Progenitor cell of endocrine pancreas (in vitro differentiated cells): ENCODE measurements at regions not wholly inside any gene's neighbourhood (a gene's known extent, or its start where the extent isn't known, plus 50 kb on each side); places are given as distances from the start of the nearest gene placed in this dataset.

Experiments used
- DNase-seq: peaks from one replicate; pipeline ENCODE4 v3.0.0; 2021; ENCODE audit warnings: low spot score; ENCODE audit not compliant: unreplicated experiment
- H3K27ac Mint-ChIP-seq: 2 replicates; pipeline ENCODE4 v1.8.0; 2021; ENCODE audit warnings: mild to moderate bottlenecking, moderate library complexity, mixed read lengths
- H3K27me3 Mint-ChIP-seq: 2 replicates; pipeline ENCODE4 v1.8.0; 2021; ENCODE audit warnings: mixed read lengths
- H3K36me3 Mint-ChIP-seq: 2 replicates; pipeline ENCODE4 v1.8.0; 2022; ENCODE audit warnings: mixed read lengths; ENCODE audit not compliant: insufficient read depth
- H3K4me1 Mint-ChIP-seq: 2 replicates; pipeline ENCODE4 v1.8.0; 2021; ENCODE audit warnings: low read depth, mixed read lengths
- H3K4me3 Mint-ChIP-seq: 2 replicates; pipeline ENCODE4 v1.8.0; 2021; ENCODE audit warnings: low read depth, mild to moderate bottlenecking, moderate library complexity, mixed read lengths
- H3K9me3 Mint-ChIP-seq: 2 replicates; pipeline ENCODE4 v1.8.0; 2021; ENCODE audit warnings: low read depth, mixed read lengths
- TF ChIP-seq, protein P1 (sequence below): fragments of 200-600 bp; sonication (generic); IDR thresholded peaks from one replicate; pipeline ENCODE4 v1.5.0; 2021; ENCODE audit warnings: antibody characterized with exemption, mild to moderate bottlenecking; ENCODE audit not compliant: unreplicated experiment

DNA sequence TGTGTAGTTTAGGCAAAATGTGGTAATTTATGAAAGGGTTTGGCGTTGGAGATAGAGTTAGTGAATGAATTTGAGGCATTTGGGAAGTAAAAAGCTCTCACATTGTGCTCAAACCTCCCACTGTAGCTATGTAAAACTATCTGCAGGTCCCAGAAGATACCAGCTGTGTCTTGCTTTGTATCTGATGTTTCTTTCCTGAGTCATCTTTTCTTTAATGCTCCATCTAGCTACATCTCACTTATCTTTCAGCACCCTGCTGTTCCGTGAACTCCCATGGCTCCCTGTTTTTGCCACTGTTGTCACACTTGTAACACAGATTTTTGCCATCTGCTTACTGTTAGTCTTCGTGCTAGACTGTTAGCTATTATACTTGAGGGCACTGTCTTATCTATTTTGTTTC lies 253.1 kb downstream of the NPR3 start:
- Mint-ChIP-seq H3K4me1 (no peaks in the 10 kb centered on the region), H3K4me3 (no peak overlapping the region), H3K27me3 (no peaks in the 10 kb centered on the region), H3K27ac (no peak overlapping the region), H3K9me3 (no peaks in the 10 kb centered on the region), H3K36me3 (no peaks in the 10 kb centered on the region)
- DNase-seq = no peak
- TF ChIP-seq, protein P1, sequence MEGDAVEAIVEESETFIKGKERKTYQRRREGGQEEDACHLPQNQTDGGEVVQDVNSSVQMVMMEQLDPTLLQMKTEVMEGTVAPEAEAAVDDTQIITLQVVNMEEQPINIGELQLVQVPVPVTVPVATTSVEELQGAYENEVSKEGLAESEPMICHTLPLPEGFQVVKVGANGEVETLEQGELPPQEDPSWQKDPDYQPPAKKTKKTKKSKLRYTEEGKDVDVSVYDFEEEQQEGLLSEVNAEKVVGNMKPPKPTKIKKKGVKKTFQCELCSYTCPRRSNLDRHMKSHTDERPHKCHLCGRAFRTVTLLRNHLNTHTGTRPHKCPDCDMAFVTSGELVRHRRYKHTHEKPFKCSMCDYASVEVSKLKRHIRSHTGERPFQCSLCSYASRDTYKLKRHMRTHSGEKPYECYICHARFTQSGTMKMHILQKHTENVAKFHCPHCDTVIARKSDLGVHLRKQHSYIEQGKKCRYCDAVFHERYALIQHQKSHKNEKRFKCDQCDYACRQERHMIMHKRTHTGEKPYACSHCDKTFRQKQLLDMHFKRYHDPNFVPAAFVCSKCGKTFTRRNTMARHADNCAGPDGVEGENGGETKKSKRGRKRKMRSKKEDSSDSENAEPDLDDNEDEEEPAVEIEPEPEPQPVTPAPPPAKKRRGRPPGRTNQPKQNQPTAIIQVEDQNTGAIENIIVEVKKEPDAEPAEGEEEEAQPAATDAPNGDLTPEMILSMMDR = no peak

DNA sequence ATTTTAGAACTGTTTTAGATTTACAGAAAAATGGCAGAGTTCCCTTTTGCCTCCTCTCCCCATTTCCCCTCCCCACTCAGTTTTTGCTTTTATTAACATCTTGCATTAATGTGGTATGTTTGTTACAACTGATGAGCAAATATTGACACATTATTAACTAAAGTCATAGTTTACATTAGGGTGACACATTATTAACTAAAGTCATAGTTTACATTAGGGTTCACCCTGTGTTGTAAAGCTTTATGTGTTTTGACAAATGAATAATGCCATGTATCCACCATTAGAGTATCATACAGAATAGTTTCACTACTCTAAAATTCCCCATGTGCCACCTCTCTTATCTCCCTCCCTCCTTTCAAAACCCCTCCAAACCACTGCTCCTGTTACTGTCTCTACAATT lies 262.5 kb downstream of the NPR3 start:
- TF ChIP-seq, protein P1 = no peak
- Mint-ChIP-seq H3K27me3 (no peaks in the 10 kb centered on the region), H3K9me3 (peaks cover 3% of the 10 kb centered on the region), H3K4me3 (no peak overlapping the region), H3K4me1 (peaks cover 16% of the 10 kb centered on the region), H3K36me3 (no peaks in the 10 kb centered on the region), H3K27ac (no peak overlapping the region)
- no peak for DNase-seq

DNA sequence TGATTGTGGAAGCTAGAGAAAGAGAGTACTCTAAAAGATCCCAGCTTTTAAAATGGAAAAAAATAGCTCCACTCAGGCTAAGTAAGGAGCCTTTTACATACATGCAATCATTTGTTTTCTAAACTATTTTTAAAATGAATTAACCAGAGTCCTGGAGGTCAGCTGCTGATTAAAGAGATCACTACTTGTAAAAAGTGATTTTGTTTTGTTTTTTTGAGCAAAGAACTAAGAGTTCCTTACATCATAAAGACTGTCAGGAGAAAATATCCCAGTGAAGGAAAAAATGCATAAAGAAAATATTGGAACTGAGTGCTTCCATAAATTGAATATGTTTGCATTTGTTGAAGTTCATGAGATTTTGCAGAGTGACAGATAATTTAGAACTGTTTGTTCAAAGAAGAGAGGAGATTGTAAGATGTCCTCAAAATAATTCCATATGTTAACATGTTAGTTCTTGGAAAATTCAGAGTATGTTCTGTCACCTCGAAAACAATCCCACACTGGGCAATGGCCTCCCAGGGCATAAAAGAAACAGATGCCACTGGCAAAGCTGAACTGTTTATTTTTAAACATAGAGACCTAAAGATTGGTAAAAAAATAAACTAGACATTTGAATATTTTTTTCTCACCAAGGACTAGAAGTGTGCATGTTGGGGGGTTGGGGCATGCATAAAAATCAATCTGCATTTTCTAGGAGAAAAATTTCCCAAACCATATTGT lies 264.7 kb downstream of the NPR3 start:
- peaks cover 17% of the 10 kb centered on the region for H3K4me1 Mint-ChIP-seq
- DNase-seq = no peak
- H3K36me3 Mint-ChIP-seq = no peaks in the 10 kb centered on the region
- no peak overlapping the region for H3K4me3 Mint-ChIP-seq
- no peak overlapping the region for H3K27ac Mint-ChIP-seq
- TF ChIP-seq, protein P1 = no peak
- peaks cover 3% of the 10 kb centered on the region for H3K9me3 Mint-ChIP-seq
- H3K27me3 Mint-ChIP-seq = no peaks in the 10 kb centered on the region

DNA sequence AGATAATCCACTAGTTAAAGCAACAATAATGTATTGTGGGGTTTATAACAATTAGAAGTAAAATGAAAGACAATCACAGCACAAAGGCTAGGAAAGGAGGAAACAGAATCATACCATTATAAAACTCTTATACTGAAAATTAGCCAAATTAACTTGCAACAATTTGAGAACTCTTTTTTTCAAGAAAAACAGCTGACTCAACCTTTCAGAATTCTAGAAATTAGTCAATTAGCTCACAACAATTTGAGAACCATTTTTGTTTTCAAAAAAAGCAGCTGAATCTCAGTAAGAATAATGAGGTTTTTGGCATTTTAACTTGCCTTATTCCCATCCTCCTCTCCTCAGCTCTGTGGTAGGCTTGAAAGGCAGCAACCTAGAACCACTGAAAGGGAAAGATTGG lies 269.9 kb downstream of the NPR3 start:
- Mint-ChIP-seq H3K4me3 (no peak overlapping the region), H3K36me3 (no peaks in the 10 kb centered on the region), H3K27me3 (no peaks in the 10 kb centered on the region), H3K4me1 (peaks cover 5% of the 10 kb centered on the region), H3K27ac (no peak overlapping the region), H3K9me3 (peaks cover 8% of the 10 kb centered on the region)
- DNase-seq = no peak
- TF ChIP-seq, protein P1 = no peak

DNA sequence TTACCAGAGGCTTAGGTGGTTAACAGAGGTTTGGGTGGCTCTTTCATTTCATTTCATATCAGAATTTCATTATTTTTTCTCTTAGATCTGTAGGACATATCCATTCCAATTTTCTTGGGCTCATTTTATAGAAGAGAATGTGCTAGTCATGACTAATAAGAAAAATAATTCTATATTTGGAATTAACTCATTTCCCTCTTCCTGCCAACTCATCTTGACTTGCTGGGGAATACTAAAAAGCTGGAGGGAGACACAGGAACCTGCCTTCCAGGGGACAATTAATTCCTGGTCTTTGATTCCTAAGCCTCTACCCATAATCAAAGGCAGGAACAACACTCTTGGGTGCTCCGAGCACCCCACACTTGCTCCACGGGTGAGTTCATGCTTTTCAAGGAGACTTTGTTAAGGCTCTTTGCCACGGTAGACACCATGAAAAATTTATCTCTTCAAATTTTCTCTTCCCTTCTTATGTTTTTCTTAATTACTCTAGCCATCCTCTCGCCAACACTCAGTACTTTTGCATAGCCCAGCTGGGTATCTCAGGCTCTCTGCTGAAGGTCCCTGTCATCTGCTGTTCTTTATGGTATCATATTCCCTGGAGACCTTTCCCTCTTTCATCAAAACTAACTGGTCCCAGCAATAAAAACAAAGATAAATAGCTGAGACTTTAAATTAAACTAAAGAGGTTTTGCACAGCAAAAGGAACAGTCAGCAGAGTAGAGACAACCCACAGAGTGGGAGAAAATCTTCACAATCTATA lies 273.9 kb downstream of the NPR3 start:
- Mint-ChIP-seq H3K27me3 (no peaks in the 10 kb centered on the region), H3K27ac (no peak overlapping the region), H3K9me3 (peaks cover 8% of the 10 kb centered on the region), H3K36me3 (no peaks in the 10 kb centered on the region), H3K4me3 (no peak overlapping the region), H3K4me1 (no peaks in the 10 kb centered on the region)
- TF ChIP-seq, protein P1 = no peak
- DNase-seq = no peak
